ENCODE measurements at regions not wholly inside any gene's neighbourhood (a gene's known extent, or its start where the extent isn't known, plus 50 kb on each side); places are given as distances from the start of the nearest gene placed in this dataset.

DNA sequence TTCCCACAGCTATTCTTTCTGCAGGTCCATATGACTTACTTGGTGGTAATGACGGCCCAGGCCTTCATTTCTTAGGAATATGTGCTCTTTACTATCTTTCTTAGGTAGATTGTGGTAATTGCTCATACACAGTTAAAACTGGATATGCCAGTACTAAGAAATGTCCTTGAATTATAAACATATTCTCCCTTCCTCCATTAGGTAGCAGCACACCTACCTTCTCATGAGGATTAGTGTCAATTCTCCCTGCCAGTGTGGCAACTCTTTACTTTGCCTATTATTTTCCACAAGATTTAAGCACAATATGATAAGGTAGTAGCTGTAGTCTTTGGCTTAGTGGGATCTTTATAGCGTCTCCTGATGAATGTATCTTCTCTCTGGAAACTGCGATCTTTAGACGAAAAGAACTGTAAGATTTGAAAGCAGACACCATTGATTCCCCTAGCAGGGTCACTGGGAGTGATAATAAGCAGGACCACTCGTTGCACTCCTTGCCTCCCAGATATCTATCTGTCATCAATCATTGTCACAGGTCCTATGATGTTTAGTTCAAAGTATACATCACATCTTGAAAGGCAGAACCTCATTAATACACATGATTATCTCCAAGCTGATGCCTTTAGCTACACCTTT lies 1240.7 kb downstream of the C4orf33 start:
- Histone ChIP-seq H3K36me3 (ENCODE audit: control insufficient read depth in 1 of 2, insufficient read depth in 2 of 2, low read length in 2 of 2) (no peaks in the 10 kb centered on the region), H3K79me2 (ENCODE audit: control insufficient read depth, insufficient read depth, low read length, poor library complexity) (no peaks in the 10 kb centered on the region), H4K12ac (ENCODE audit: low read depth, low read length) (no peak overlapping the region), H2BK120ac (ENCODE audit: insufficient read depth, low read length, poor library complexity) (no peak overlapping the region), H3K9ac (ENCODE audit: low read length) (no peak overlapping the region), H3K9me3 (ENCODE audit: insufficient read depth, low read depth, low read length) (no peaks in the 10 kb centered on the region), H3K4me3 (ENCODE audit: low read depth, low read length) (no peak overlapping the region), H3K27ac (ENCODE audit: low read depth, low read length) (no peak overlapping the region), H3K23ac (ENCODE audit: low read length) (no peak overlapping the region), H3K4me1 (ENCODE audit: control insufficient read depth in 1 of 2, insufficient read depth in 2 of 2, low read length in 2 of 2) (peaks cover 5 to 11% of the 10 kb centered on the region in 2 experiments), H2AFZ (ENCODE audit: insufficient read depth, low read length, poor library complexity) (no peak overlapping the region), H3K27me3 (ENCODE audit: insufficient read depth, low read length) (no peaks in the 10 kb centered on the region), H2AK5ac (ENCODE audit: low read length) (no peak overlapping the region), H4K91ac (ENCODE audit: low read depth, low read length) (no peak overlapping the region), H3K4ac (ENCODE audit: low read depth, low read length) (no peak overlapping the region), H2BK5ac (ENCODE audit: low read depth, low read length, poor library complexity) (no peak overlapping the region), H2BK12ac (ENCODE audit: low read length) (no peak overlapping the region), H3K18ac (ENCODE audit: low read length) (no peak overlapping the region), H4K8ac (ENCODE audit: low read depth, low read length) (no peak overlapping the region), H3K4me2 (ENCODE audit: low read length) (no peak overlapping the region), H3K79me1 (ENCODE audit: low read length) (peaks cover 8% of the 10 kb centered on the region), H3K14ac (ENCODE audit: low read length) (no peak overlapping the region)
- WGBS (ENCODE audit: extremely low coverage, insufficient coverage, insufficient read length) = no CpG with 5 or more reads among the region's 5 CpGs
- DNase-seq = peak; percentile 3 to 67

DNA sequence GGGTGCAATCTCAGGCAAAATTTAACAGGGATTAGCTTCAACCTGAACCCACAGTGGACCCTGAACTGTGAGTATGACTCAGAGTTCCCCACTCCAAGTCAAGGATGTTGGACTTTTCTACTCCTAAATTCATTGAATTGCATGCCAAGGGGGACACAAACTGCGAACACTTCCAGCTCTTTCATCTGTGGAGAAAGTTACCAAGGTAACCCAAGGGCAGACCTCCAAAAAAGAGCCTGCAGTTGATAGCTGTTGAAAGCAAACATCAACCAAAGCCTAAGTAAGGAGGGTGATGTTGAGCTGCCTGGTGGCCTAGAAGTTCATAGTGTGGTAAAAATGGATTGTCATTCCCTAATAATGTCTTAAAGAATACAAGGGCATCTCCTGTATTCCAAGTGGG lies 1242.9 kb downstream of the C4orf33 start:
- Histone ChIP-seq H3K27ac (ENCODE audit: low read depth, low read length) (no peak overlapping the region), H2BK12ac (ENCODE audit: low read length) (no peak overlapping the region), H2AFZ (ENCODE audit: insufficient read depth, low read length, poor library complexity) (no peak overlapping the region), H3K79me1 (ENCODE audit: low read length) (peaks cover 8% of the 10 kb centered on the region), H3K4me3 (ENCODE audit: low read depth, low read length) (no peak overlapping the region), H3K79me2 (ENCODE audit: control insufficient read depth, insufficient read depth, low read length, poor library complexity) (no peaks in the 10 kb centered on the region), H2AK5ac (ENCODE audit: low read length) (no peak overlapping the region), H4K12ac (ENCODE audit: low read depth, low read length) (no peak overlapping the region), H3K14ac (ENCODE audit: low read length) (no peak overlapping the region), H4K91ac (ENCODE audit: low read depth, low read length) (no peak overlapping the region), H3K9me3 (ENCODE audit: insufficient read depth, low read depth, low read length) (no peaks in the 10 kb centered on the region), H3K18ac (ENCODE audit: low read length) (no peak overlapping the region), H2BK5ac (ENCODE audit: low read depth, low read length, poor library complexity) (no peak overlapping the region), H3K27me3 (ENCODE audit: insufficient read depth, low read length) (no peaks in the 10 kb centered on the region), H3K36me3 (ENCODE audit: control insufficient read depth in 1 of 2, insufficient read depth in 2 of 2, low read length in 2 of 2) (no peaks in the 10 kb centered on the region), H3K4me1 (ENCODE audit: control insufficient read depth in 1 of 2, insufficient read depth in 2 of 2, low read length in 2 of 2) (peaks cover 5 to 11% of the 10 kb centered on the region in 2 experiments), H3K9ac (ENCODE audit: low read length) (no peak overlapping the region), H4K8ac (ENCODE audit: low read depth, low read length) (no peak overlapping the region), H2BK120ac (ENCODE audit: insufficient read depth, low read length, poor library complexity) (no peak overlapping the region), H3K4me2 (ENCODE audit: low read length) (no peak overlapping the region), H3K23ac (ENCODE audit: low read length) (no peak overlapping the region), H3K4ac (ENCODE audit: low read depth, low read length) (no peak overlapping the region)
- WGBS (ENCODE audit: extremely low coverage, insufficient coverage, insufficient read length) = no CpG with 5 or more reads among the region's 1 CpG
- DNase-seq = no peak

DNA sequence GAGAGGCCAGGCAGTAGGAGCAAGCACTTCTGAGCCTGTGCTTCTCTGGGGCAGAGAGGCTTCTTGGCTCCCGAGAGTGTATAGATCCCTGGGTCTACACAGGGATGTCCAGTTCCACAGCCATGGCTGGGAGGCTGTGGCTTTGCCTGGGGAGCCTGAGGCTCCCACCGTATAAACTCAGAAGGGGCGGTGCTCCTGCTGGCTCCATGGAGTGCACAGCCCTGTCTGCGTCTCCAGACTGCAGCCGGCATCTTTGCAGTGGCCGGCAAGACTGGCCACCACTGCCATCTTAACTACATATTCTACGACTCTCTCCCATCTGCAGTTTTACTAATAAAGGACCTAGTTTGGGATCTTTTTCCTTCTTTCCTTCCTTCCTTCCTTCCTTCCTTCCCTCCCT lies 1253.8 kb downstream of the C4orf33 start:
- no peak overlapping the region for H3K4me2 ChIP-seq (ENCODE audit: low read length)
- H2BK120ac ChIP-seq (ENCODE audit: insufficient read depth, low read length, poor library complexity) = no peak overlapping the region
- no peak overlapping the region for H2AFZ ChIP-seq (ENCODE audit: insufficient read depth, low read length, poor library complexity)
- no peak overlapping the region for H2AK5ac ChIP-seq (ENCODE audit: low read length)
- WGBS (ENCODE audit: extremely low coverage, insufficient coverage, insufficient read length) = no CpG with 5 or more reads among the region's 7 CpGs
- no peak overlapping the region for H3K27ac ChIP-seq (ENCODE audit: low read depth, low read length)
- no peak overlapping the region for H4K91ac ChIP-seq (ENCODE audit: low read depth, low read length)
- no peak overlapping the region for H3K18ac ChIP-seq (ENCODE audit: low read length)
- no peak for DNase-seq
- H3K14ac ChIP-seq (ENCODE audit: low read length) = no peak overlapping the region
- H4K8ac ChIP-seq (ENCODE audit: low read depth, low read length) = no peak overlapping the region
- no peak overlapping the region for H3K23ac ChIP-seq (ENCODE audit: low read length)
- no peak overlapping the region for H3K9ac ChIP-seq (ENCODE audit: low read length)
- no peak overlapping the region for H4K12ac ChIP-seq (ENCODE audit: low read depth, low read length)
- no peaks in the 10 kb centered on the region for H3K27me3 ChIP-seq (ENCODE audit: insufficient read depth, low read length)
- no peak overlapping the region for H2BK12ac ChIP-seq (ENCODE audit: low read length)
- H3K4ac ChIP-seq (ENCODE audit: low read depth, low read length) = no peak overlapping the region
- no peaks in the 10 kb centered on the region for H3K36me3 ChIP-seq (ENCODE audit: control insufficient read depth in 1 of 2, insufficient read depth in 2 of 2, low read length in 2 of 2)
- no peak overlapping the region for H2BK5ac ChIP-seq (ENCODE audit: low read depth, low read length, poor library complexity)
- H3K9me3 ChIP-seq (ENCODE audit: insufficient read depth, low read depth, low read length) = no peaks in the 10 kb centered on the region
- no peaks in the 10 kb centered on the region for H3K79me2 ChIP-seq (ENCODE audit: control insufficient read depth, insufficient read depth, low read length, poor library complexity)
- H3K4me1 ChIP-seq (ENCODE audit: control insufficient read depth in 1 of 2, insufficient read depth in 2 of 2, low read length in 2 of 2) = no peaks in the 10 kb centered on the region
- H3K79me1 ChIP-seq (ENCODE audit: low read length) = no peaks in the 10 kb centered on the region
- no peak overlapping the region for H3K4me3 ChIP-seq (ENCODE audit: low read depth, low read length)

DNA sequence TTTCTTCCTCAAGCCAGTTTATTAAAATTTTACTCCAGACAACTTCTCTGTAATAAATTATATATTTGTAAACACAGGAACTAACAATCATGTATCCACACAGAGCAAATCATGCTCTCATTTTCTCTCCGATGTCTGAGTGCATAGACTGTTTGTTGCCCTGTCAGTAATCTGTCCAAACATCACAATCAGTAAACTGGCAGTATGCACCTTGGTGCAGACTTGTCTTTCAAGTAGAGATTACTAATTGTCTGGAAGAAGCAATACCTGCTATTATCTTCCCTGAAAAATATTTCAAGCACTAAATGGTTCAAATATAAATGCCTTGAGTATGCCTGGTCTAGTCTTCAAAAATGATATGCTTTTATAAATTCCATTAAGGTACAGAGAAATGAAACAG lies 1260.9 kb downstream of the C4orf33 start:
- no CpG with 5 or more reads among the region's 1 CpG for WGBS (ENCODE audit: extremely low coverage, insufficient coverage, insufficient read length)

More for the DNA sequence above, 1260.9 kb downstream of the C4orf33 start:
- Histone ChIP-seq H2BK5ac (ENCODE audit: low read depth, low read length, poor library complexity) (no peak overlapping the region), H4K8ac (ENCODE audit: low read depth, low read length) (no peak overlapping the region), H2BK12ac (ENCODE audit: low read length) (no peak overlapping the region), H4K91ac (ENCODE audit: low read depth, low read length) (no peak overlapping the region), H3K23ac (ENCODE audit: low read length) (no peak overlapping the region), H4K12ac (ENCODE audit: low read depth, low read length) (no peak overlapping the region), H3K18ac (ENCODE audit: low read length) (no peak overlapping the region), H3K27me3 (ENCODE audit: insufficient read depth, low read length) (no peaks in the 10 kb centered on the region), H3K4ac (ENCODE audit: low read depth, low read length) (no peak overlapping the region), H3K9ac (ENCODE audit: low read length) (no peak overlapping the region), H3K36me3 (ENCODE audit: control insufficient read depth in 1 of 2, insufficient read depth in 2 of 2, low read length in 2 of 2) (no peaks in the 10 kb centered on the region), H3K14ac (ENCODE audit: low read length) (no peak overlapping the region), H3K9me3 (ENCODE audit: insufficient read depth, low read depth, low read length) (no peaks in the 10 kb centered on the region), H3K4me1 (ENCODE audit: control insufficient read depth in 1 of 2, insufficient read depth in 2 of 2, low read length in 2 of 2) (no peaks in the 10 kb centered on the region), H3K79me2 (ENCODE audit: control insufficient read depth, insufficient read depth, low read length, poor library complexity) (no peaks in the 10 kb centered on the region), H3K4me2 (ENCODE audit: low read length) (no peak overlapping the region), H3K79me1 (ENCODE audit: low read length) (no peaks in the 10 kb centered on the region), H2AK5ac (ENCODE audit: low read length) (no peak overlapping the region), H3K4me3 (ENCODE audit: low read depth, low read length) (no peak overlapping the region), H3K27ac (ENCODE audit: low read depth, low read length) (no peak overlapping the region), H2AFZ (ENCODE audit: insufficient read depth, low read length, poor library complexity) (no peak overlapping the region), H2BK120ac (ENCODE audit: insufficient read depth, low read length, poor library complexity) (no peak overlapping the region)
- DNase-seq = no peak
